H1 (cell line): ENCODE measurements at regions not wholly inside any gene's neighbourhood (a gene's known extent, or its start where the extent isn't known, plus 50 kb on each side); places are given as distances from the start of the nearest gene placed in this dataset.

Source experiments
- CTCF ChIA-PET: fragments of 300-600 bp; sonication (Branson Sonifier 250); formaldehyde crosslinking; loops from one replicate; lab custom pipeline; 2021; ENCODE audit not compliant: partially characterized antibody; lab: Charles Lee
- POLR2A ChIA-PET: fragments of 300-600 bp; sonication (Branson Sonifier 250); formaldehyde crosslinking; loops from one replicate; lab custom pipeline; 2021; ENCODE audit warnings: inconsistent platforms; ENCODE audit not compliant: partially characterized antibody; lab: Charles Lee
- DNase-seq, 2 experiments: peaks; one replicate each; pipeline versions ENCODE4 v3.0.0 to v3.0.0-alpha.2; 2010 to 2022; ENCODE audit warnings: low spot score in 2 of 2, low read depth in 1 of 2, mixed read lengths in 1 of 2
- FAIRE-seq: peaks from 2 replicates; lab custom pipeline; 2011; peaks lifted over from hg19 to GRCh38; lab: Jason Lieb, UNC
- H2AFZ ChIP-seq: 2 replicates; pipeline ENCODE4 v1.8.1; 2012; ENCODE audit warnings: low read length, inconsistent platforms
- H2AK5ac ChIP-seq: 2 replicates; pipeline ENCODE4 v1.6.1; 2013; ENCODE audit warnings: low read depth, low read length
- H2BK120ac ChIP-seq: replicated peaks from 2 replicates; pipeline ENCODE3; 2013; ENCODE audit warnings: low read depth, low read length, inconsistent platforms
- H2BK12ac ChIP-seq: 2 replicates; pipeline ENCODE4 v1.6.1; 2013; ENCODE audit warnings: low read depth, low read length
- H2BK15ac ChIP-seq: 2 replicates; pipeline ENCODE4 v1.6.1; 2013; ENCODE audit warnings: low read length
- H2BK20ac ChIP-seq: 2 replicates; pipeline ENCODE4 v1.6.1; 2013; ENCODE audit warnings: low read length
- H2BK5ac ChIP-seq: 2 replicates; pipeline ENCODE4 v1.6.1; 2013; ENCODE audit warnings: low read depth, low read length
- H3K14ac ChIP-seq: 2 replicates; pipeline ENCODE4 v1.6.1; 2013; ENCODE audit warnings: inconsistent platforms; ENCODE audit not compliant: insufficient read length
- H3K18ac ChIP-seq: 2 replicates; pipeline ENCODE4 v1.6.1; 2013; ENCODE audit warnings: low read length; ENCODE audit errors: extremely low read depth
- H3K23ac ChIP-seq: 2 replicates; pipeline ENCODE4 v1.6.1; 2013; ENCODE audit warnings: inconsistent platforms; ENCODE audit not compliant: insufficient read length
- H3K23me2 ChIP-seq: 2 replicates; pipeline ENCODE4 v1.6.1; 2013; ENCODE audit warnings: low read depth, low read length
- H3K27ac ChIP-seq: 2 replicates; pipeline ENCODE4 v1.6.1; 2011; ENCODE audit warnings: low read depth, low read length, inconsistent platforms
- H3K27me3 ChIP-seq, 4 experiments: replicated peaks in 1 of 4; 1 replicate in 1 of 4; 2 replicates in 3 of 4; pipeline versions ENCODE4 v1.6.1 to v1.8.1; 2011 to 2013; ENCODE audit warnings: low read length in 3 of 4, mild to moderate bottlenecking in 3 of 4, inconsistent platforms in 2 of 4, mixed read lengths in 2 of 4, moderate library complexity in 1 of 4; ENCODE audit not compliant: control insufficient read depth in 3 of 4, insufficient read depth in 3 of 4; ENCODE audit errors: extremely low read depth in 1 of 4
- H3K36me3 ChIP-seq, 4 experiments: 2 replicates each; pipeline versions ENCODE4 v1.6.1 to v1.8.1; 2011 to 2013; ENCODE audit warnings: mild to moderate bottlenecking in 4 of 4, low read length in 3 of 4, moderate library complexity in 2 of 4, control low read depth in 1 of 4, inconsistent platforms in 1 of 4; ENCODE audit not compliant: insufficient read depth in 4 of 4, control insufficient read depth in 2 of 4
- H3K4ac ChIP-seq: replicated peaks from 2 replicates; pipeline ENCODE3; 2013; ENCODE audit warnings: low read length, low read depth, mixed read lengths, inconsistent platforms; ENCODE audit not compliant: insufficient read length
- H3K4me1 ChIP-seq, 4 experiments: replicated peaks in 1 of 4; 1 replicate in 1 of 4; 2 replicates in 3 of 4; pipeline versions ENCODE4 v1.6.1 to v1.8.1; 2011 to 2013; ENCODE audit warnings: low read length in 3 of 4, inconsistent platforms in 2 of 4, mixed read lengths in 1 of 4; ENCODE audit not compliant: insufficient read depth in 4 of 4, control insufficient read depth in 3 of 4
- H3K4me2 ChIP-seq, 2 experiments: 2 replicates each; pipeline versions ENCODE4 v1.6.1 to v1.8.1; 2011 to 2013; ENCODE audit warnings: low read depth in 2 of 2, low read length in 2 of 2, control low read depth in 1 of 2, inconsistent platforms in 1 of 2, mild to moderate bottlenecking in 1 of 2; ENCODE audit not compliant: insufficient read depth in 1 of 2
- H3K4me3 ChIP-seq, 4 experiments: fragments of 200-600, 300-600 bp in 1 of 4; sonication (generic), shearing (Covaris generic), sonication (Bioruptor Twin) in 1 of 4; 2 replicates each; pipeline versions ENCODE4 v1.5.1 to v1.8.1; 2011 to 2016; ENCODE audit warnings: low read length in 4 of 4, low read depth in 3 of 4, control low read depth in 2 of 4, inconsistent platforms in 2 of 4, mild to moderate bottlenecking in 2 of 4, mixed read lengths in 1 of 4, moderate library complexity in 1 of 4; ENCODE audit not compliant: insufficient read depth in 2 of 4; ENCODE audit errors: extremely low read depth in 1 of 4
- H3K56ac ChIP-seq: replicated peaks from 2 replicates; pipeline ENCODE3; 2013; ENCODE audit warnings: low read depth, mild to moderate bottlenecking, mixed read lengths, low read length, inconsistent platforms; ENCODE audit not compliant: insufficient read length
- H3K79me1 ChIP-seq: 2 replicates; pipeline ENCODE4 v1.6.1; 2013; ENCODE audit warnings: low read depth, low read length, control low read depth
- H3K79me2 ChIP-seq, 2 experiments: 2 replicates each; pipeline versions ENCODE4 v1.6.1 to v1.8.1; 2012 to 2013; ENCODE audit warnings: low read length in 2 of 2, mild to moderate bottlenecking in 2 of 2, inconsistent platforms in 1 of 2; ENCODE audit not compliant: insufficient read depth in 2 of 2, control insufficient read depth in 1 of 2
- H3K9ac ChIP-seq, 4 experiments: replicated peaks in 1 of 4; 1 replicate in 1 of 4; 2 replicates in 3 of 4; pipeline versions ENCODE4 v1.6.1 to v1.8.1; 2011 to 2013; ENCODE audit warnings: low read depth in 3 of 4, low read length in 3 of 4, control low read depth in 2 of 4, mild to moderate bottlenecking in 2 of 4, moderate library complexity in 2 of 4, inconsistent platforms in 1 of 4; ENCODE audit errors: extremely low read depth in 1 of 4
- H3K9me3 ChIP-seq, 2 experiments: 2 replicates each; pipeline versions ENCODE4 v1.6.1 to v1.8.1; 2012 to 2013; ENCODE audit warnings: mild to moderate bottlenecking in 2 of 2, moderate library complexity in 2 of 2, control low read depth in 1 of 2, inconsistent platforms in 1 of 2, low read depth in 1 of 2, low read length in 1 of 2, mixed read lengths in 1 of 2; ENCODE audit not compliant: insufficient read depth in 2 of 2
- H4K20me1 ChIP-seq, 2 experiments: replicated peaks in 1 of 2; 2 replicates each; pipeline versions ENCODE3 to v1.8.1; 2011 to 2013; ENCODE audit warnings: inconsistent platforms in 2 of 2, low read length in 2 of 2, mild to moderate bottlenecking in 1 of 2; ENCODE audit not compliant: insufficient read depth in 2 of 2, control insufficient read depth in 1 of 2
- H4K5ac ChIP-seq: 2 replicates; pipeline ENCODE4 v1.6.1; 2013; ENCODE audit warnings: low read length, low read depth, mixed read lengths, inconsistent platforms; ENCODE audit not compliant: insufficient read length
- H4K8ac ChIP-seq: 2 replicates; pipeline ENCODE4 v1.8.0; 2013; ENCODE audit warnings: mild to moderate bottlenecking, moderate library complexity, low read length, inconsistent platforms; ENCODE audit not compliant: insufficient read depth; ENCODE audit errors: extremely low read depth
- H4K91ac ChIP-seq: replicated peaks from 2 replicates; pipeline ENCODE3; 2013; ENCODE audit warnings: low read length, mixed read lengths, inconsistent platforms; ENCODE audit not compliant: insufficient read length
- CBX8 ChIP-seq: fragments of 300-800, 300-1000 bp; sonication (generic); IDR thresholded peaks from 2 replicates; pipeline ENCODE4 v1.7.1; 2016; ENCODE audit warnings: low read depth, low read length, borderline replicate concordance
- SRF ChIP-seq: IDR thresholded peaks from 2 replicates; pipeline ENCODE4 v1.6.1; 2011; ENCODE audit warnings: mild to moderate bottlenecking, low read depth, low read length, moderate library complexity
- WGBS, 2 experiments: shearing (Covaris generic) in 1 of 2; methylation state at CpG; one replicate each; pipeline versions ENCODE4 v1.1.6 to v1.1.7; 2013 to 2015; ENCODE audit warnings: low lambda C conversion rate in 2 of 2, mixed read lengths in 2 of 2, inconsistent platforms in 1 of 2, low coverage in 1 of 2, missing lambda C conversion rate in 1 of 2; ENCODE audit not compliant: insufficient replicate concordance in 2 of 2, insufficient coverage in 1 of 2, insufficient read length in 1 of 2; ENCODE audit errors: extremely low coverage in 1 of 2, missing lambda C conversion rate in 1 of 2; 5-methylcytosine and 5-hydroxymethylcytosine counted together

- H2BK15ac ChIP-seq: no peak overlapping the region; the same call in 1 of the 2 replicates
- no peaks in the 10 kb centered on the region for H3K79me1 ChIP-seq
- no peaks in the 10 kb centered on the region; the same call in 1 of the 2 replicates for H3K23me2 ChIP-seq
- H4K20me1 ChIP-seq: no peaks in the 10 kb centered on the region
- peak overlapping the region; percentile 61; the same call in 1 of the 2 replicates for H2BK12ac ChIP-seq
- H3K9ac ChIP-seq: no peak overlapping the region
- 0 out of 2 replicates have a peak overlapping the region, but pooled peaks have one; percentile 0 for H2AK5ac ChIP-seq
- FAIRE-seq (no peak), DNase-seq (no peak)
- no peaks in the 10 kb centered on the region; a peak in 1 of 7 replicates for H3K27me3 ChIP-seq
- H4K91ac ChIP-seq: no peak overlapping the region
- CTCF ChIA-PET: interaction anchor here (1.2 to 12.3 kb wide), 4 partner anchors 11 to 146 kb away, joined by 3 to 142 read pairs (median 7); no protein-coding TSS in a partner anchor
- H3K36me3 ChIP-seq: no peaks in the 10 kb centered on the region
- H3K56ac ChIP-seq: no peak overlapping the region
- 84% methylated on average over 13 of the region's 13 CpGs; no CpG with 5 or more reads in 1 of the 2 experiments for WGBS, 2 experiments
- H3K23ac ChIP-seq: no peak overlapping the region
- no peak overlapping the region for H3K27ac ChIP-seq
- no peak overlapping the region for H3K14ac ChIP-seq
- H3K4me2 ChIP-seq: no peak overlapping the region
- no peak overlapping the region for H4K8ac ChIP-seq
- H3K4ac ChIP-seq: no peak overlapping the region
- no peaks in the 10 kb centered on the region for H3K79me2 ChIP-seq
- peak overlapping the region; percentile 40 for H3K18ac ChIP-seq
- no peak overlapping the region for H2AFZ ChIP-seq
- H2BK120ac ChIP-seq: no peak overlapping the region
- no peaks in the 10 kb centered on the region for H3K9me3 ChIP-seq
- no peak overlapping the region for H2BK20ac ChIP-seq
- H4K5ac ChIP-seq: no peak overlapping the region
- no peak overlapping the region for H2BK5ac ChIP-seq
- H3K4me1 ChIP-seq: peaks cover 0 to 11% (median 2%) of the 10 kb centered on the region in 4 experiments; a peak in 3 of 7 replicates
- POLR2A ChIA-PET: interaction anchor here (1.3 kb wide), 1 partner anchor 60 kb away, joined by 3 read pairs; no protein-coding TSS in a partner anchor
- no peak overlapping the region for H3K4me3 ChIP-seq
- TF ChIP-seq CBX8: no peak
- TF ChIP-seq SRF: no peak
Measured at GRCh38 chr6:43932259-43933147, 162.5 kb downstream of the VEGFA start.
